Chondrocyte (in vitro differentiated cells): ENCODE measurements at regions not wholly inside any gene's neighbourhood (a gene's known extent, or its start where the extent isn't known, plus 50 kb on each side); places are given as distances from the start of the nearest gene placed in this dataset.
"Not testable (repeated sequence)": the region's sequence is repeated elsewhere in the genome, so short reads cannot be mapped to it uniquely, and the experiment has no call there.

Experiments
- DNase-seq: peaks from one replicate; pipeline ENCODE4 v3.0.0; 2021; ENCODE audit warnings: mixed read lengths, low spot score
- H3K27ac Mint-ChIP-seq: one replicate; pipeline ENCODE4 v1.8.0; 2021; ENCODE audit warnings: mild to moderate bottlenecking, moderate library complexity, mixed read lengths; ENCODE audit not compliant: unreplicated experiment
- H3K27me3 Mint-ChIP-seq: 2 replicates; pipeline ENCODE4 v1.8.0; 2021; ENCODE audit warnings: low read depth, mixed read lengths
- H3K36me3 Mint-ChIP-seq: 2 replicates; pipeline ENCODE4 v1.8.0; 2021; ENCODE audit warnings: low read depth, mixed read lengths
- H3K4me1 Mint-ChIP-seq: 2 replicates; pipeline ENCODE4 v1.8.0; 2021; ENCODE audit warnings: low read depth, mild to moderate bottlenecking, mixed read lengths
- H3K4me3 Mint-ChIP-seq: one replicate; pipeline ENCODE4 v1.8.0; 2021; ENCODE audit warnings: mild to moderate bottlenecking, moderate library complexity, mixed read lengths; ENCODE audit not compliant: unreplicated experiment
- H3K9me3 Mint-ChIP-seq: 2 replicates; pipeline ENCODE4 v1.8.0; 2021; ENCODE audit warnings: low read depth, mixed read lengths
- TF ChIP-seq, protein P1 (sequence below): fragments of 200-600 bp; sonication (generic); IDR thresholded peaks from 2 replicates; pipeline ENCODE4 v1.5.0; 2021; ENCODE audit warnings: antibody characterized with exemption, mild to moderate bottlenecking, moderate library complexity

GRCh38 chr16:64276646-64277045 is 845.2 kb downstream of the CDH11 start:
- TF ChIP-seq, protein P1, sequence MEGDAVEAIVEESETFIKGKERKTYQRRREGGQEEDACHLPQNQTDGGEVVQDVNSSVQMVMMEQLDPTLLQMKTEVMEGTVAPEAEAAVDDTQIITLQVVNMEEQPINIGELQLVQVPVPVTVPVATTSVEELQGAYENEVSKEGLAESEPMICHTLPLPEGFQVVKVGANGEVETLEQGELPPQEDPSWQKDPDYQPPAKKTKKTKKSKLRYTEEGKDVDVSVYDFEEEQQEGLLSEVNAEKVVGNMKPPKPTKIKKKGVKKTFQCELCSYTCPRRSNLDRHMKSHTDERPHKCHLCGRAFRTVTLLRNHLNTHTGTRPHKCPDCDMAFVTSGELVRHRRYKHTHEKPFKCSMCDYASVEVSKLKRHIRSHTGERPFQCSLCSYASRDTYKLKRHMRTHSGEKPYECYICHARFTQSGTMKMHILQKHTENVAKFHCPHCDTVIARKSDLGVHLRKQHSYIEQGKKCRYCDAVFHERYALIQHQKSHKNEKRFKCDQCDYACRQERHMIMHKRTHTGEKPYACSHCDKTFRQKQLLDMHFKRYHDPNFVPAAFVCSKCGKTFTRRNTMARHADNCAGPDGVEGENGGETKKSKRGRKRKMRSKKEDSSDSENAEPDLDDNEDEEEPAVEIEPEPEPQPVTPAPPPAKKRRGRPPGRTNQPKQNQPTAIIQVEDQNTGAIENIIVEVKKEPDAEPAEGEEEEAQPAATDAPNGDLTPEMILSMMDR, result no peak
- peaks cover 2% of the 10 kb centered on the region for H3K36me3 Mint-ChIP-seq
- H3K4me1 Mint-ChIP-seq, result no peaks in the 10 kb centered on the region
- H3K9me3 Mint-ChIP-seq, result no peaks in the 10 kb centered on the region
- DNase-seq, result no peak
- H3K4me3 Mint-ChIP-seq, result no peak overlapping the region
- H3K27me3 Mint-ChIP-seq, result no peaks in the 10 kb centered on the region
- H3K27ac Mint-ChIP-seq, result no peak overlapping the region

DNA sequence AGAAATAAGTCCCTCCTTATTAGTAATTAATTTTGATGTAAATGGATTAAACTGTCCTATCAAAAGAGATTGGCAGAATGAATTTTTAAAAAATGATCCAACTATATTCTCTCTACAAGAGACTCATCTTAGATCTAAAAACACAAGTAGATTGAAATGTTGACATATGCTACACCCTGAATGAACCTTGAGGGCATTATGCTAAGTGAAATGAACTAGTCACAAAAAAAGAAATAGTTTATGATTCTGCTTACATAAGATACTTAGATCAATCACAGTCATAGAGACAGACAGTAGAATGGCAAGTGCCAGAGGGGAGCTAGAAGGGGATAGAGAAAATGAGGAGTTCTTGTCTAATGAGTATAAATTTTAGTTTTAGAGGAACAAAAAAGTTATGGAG is 849.8 kb downstream of the CDH11 start:
- H3K4me3 Mint-ChIP-seq, result no peak overlapping the region
- DNase-seq, result no peak
- no peak overlapping the region for H3K27ac Mint-ChIP-seq
- H3K9me3 Mint-ChIP-seq, result peaks cover 12% of the 10 kb centered on the region
- H3K27me3 Mint-ChIP-seq, result no peaks in the 10 kb centered on the region
- H3K4me1 Mint-ChIP-seq, result no peaks in the 10 kb centered on the region
- TF ChIP-seq, protein P1, result no peak
- H3K36me3 Mint-ChIP-seq, result no peaks in the 10 kb centered on the region

- peaks cover 12% of the 10 kb centered on the region for H3K9me3 Mint-ChIP-seq
- no peak overlapping the region for H3K27ac Mint-ChIP-seq
- no peaks in the 10 kb centered on the region for H3K36me3 Mint-ChIP-seq
- H3K27me3 Mint-ChIP-seq, result no peaks in the 10 kb centered on the region
- H3K4me3 Mint-ChIP-seq, result no peak overlapping the region
- DNase-seq, result no peak
- TF ChIP-seq, protein P1, result no peak
- no peaks in the 10 kb centered on the region for H3K4me1 Mint-ChIP-seq
Measured at GRCh38 chr16:64269756-64270155, 852.1 kb downstream of the CDH11 start.

DNA sequence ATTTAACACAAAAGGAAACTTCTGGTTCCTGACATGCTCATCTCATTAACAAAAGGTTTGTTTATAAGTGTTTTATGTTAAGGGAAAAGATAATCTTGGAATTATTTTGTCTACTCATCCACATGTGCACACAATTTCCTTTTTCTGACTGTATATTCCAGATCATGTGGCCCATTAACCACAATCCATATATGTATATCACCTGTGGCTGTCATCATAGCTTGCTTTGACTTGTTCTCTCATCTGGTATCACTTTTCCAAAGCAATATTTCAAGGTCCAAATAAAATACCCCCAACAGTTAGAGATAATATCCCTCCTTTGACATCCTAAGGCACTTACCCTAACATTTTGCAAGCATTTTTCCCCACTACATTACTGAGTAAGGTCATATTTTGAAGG is 856.1 kb downstream of the CDH11 start:
- Mint-ChIP-seq H3K36me3 (no peaks in the 10 kb centered on the region), H3K27ac (no peak overlapping the region), H3K4me1 (no peaks in the 10 kb centered on the region), H3K27me3 (no peaks in the 10 kb centered on the region), H3K9me3 (peaks cover 12% of the 10 kb centered on the region), H3K4me3 (no peak overlapping the region)
- no peak for DNase-seq
- TF ChIP-seq, protein P1, result no peak

DNA sequence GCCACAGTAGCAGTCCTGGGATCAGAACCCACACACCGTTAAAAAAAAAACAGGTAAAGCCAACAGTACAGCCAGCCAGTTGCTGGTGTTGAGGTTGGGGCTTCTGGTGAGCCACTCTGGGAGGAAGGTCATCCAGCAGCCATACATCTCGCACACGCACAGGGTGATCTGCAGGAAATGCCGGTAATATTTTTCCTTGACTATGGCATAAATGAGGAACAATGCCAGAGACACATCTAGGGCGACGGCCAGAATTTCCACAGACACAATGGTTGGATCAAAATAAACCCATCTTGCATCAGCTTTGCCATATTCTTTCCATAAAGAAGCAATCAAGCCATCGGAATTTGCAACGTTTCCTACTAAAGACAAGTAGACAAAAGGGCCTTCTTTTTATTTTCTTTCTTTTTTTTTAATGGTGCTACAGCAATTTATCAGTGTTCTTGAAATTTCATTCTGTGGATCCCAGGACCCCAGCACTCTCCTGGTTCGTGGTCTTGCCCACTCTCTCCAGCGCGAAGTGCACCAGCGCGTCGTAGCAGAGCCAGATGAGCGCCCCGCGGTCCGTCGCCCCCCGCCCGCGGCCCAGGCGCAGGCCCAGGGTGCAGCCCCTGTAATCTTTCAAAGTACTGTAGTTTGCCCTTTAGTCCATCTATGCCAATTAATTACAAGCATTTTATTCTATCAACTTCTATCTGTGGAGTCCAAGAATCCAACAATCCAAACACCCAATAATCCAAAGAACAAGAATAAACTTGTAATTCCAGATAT is 861.0 kb downstream of the CDH11 start:
- H3K9me3 Mint-ChIP-seq, H3K27me3 Mint-ChIP-seq, H3K27ac Mint-ChIP-seq, H3K4me1 Mint-ChIP-seq, DNase-seq, H3K36me3 Mint-ChIP-seq, H3K4me3 Mint-ChIP-seq: not testable (repeated sequence)
